Lung (tissue), 11 donors: ENCODE measurements at regions not wholly inside any gene's neighbourhood (a gene's known extent, or its start where the extent isn't known, plus 50 kb on each side); places are given as distances from the start of the nearest gene placed in this dataset.

Experiments used
- ATAC-seq: fragments of 200-7000 bp; cut with Tn5 transposase; one replicate; pipeline ENCODE4 v1.9.1; 2020; ENCODE audit warnings: moderate number of reproducible peaks; ENCODE audit not compliant: insufficient read depth, low FRiP score
- DNase-seq, 3 donors: peaks; one replicate each; pipeline ENCODE4 v3.0.0-alpha.2; 2013 to 2017
- H3K27ac ChIP-seq, 2 donors: one replicate each; pipeline ENCODE4 v1.5.1; 2013; ENCODE audit warnings: mild to moderate bottlenecking in 2 of 2, moderate library complexity in 2 of 2, control low read depth in 1 of 2, inconsistent platforms in 1 of 2, low read depth in 1 of 2, low read length in 1 of 2
- H3K27me3 ChIP-seq, 3 donors: one replicate each; pipeline ENCODE4 v1.5.1; 2013; ENCODE audit warnings: low read length in 2 of 3; ENCODE audit not compliant: control insufficient read depth in 3 of 3, insufficient read depth in 3 of 3
- H3K36me3 ChIP-seq, 4 donors: one replicate each; pipeline ENCODE4 v1.5.1; 2013; ENCODE audit warnings: low read length in 4 of 4, mild to moderate bottlenecking in 1 of 4, moderate library complexity in 1 of 4; ENCODE audit not compliant: control insufficient read depth in 4 of 4, insufficient read depth in 4 of 4
- H3K4me1 ChIP-seq, 5 donors: one replicate each; pipeline ENCODE4 v1.5.1; 2013; ENCODE audit warnings: low read length in 5 of 5, mild to moderate bottlenecking in 2 of 5, moderate library complexity in 1 of 5; ENCODE audit not compliant: control insufficient read depth in 5 of 5, insufficient read depth in 5 of 5
- H3K4me3 ChIP-seq: one replicate; pipeline ENCODE4 v1.5.1; 2013; ENCODE audit warnings: mild to moderate bottlenecking, control low read depth, moderate library complexity
- H3K9ac ChIP-seq, 2 donors: one replicate each; pipeline ENCODE4 v1.5.1; 2013; ENCODE audit warnings: low read length in 2 of 2, control low read depth in 1 of 2; ENCODE audit not compliant: insufficient read depth in 1 of 2
- H3K9me3 ChIP-seq, 4 donors: one replicate each; pipeline ENCODE4 v1.5.1; 2013; ENCODE audit warnings: low read length in 3 of 4, mild to moderate bottlenecking in 1 of 4, moderate library complexity in 1 of 4; ENCODE audit not compliant: control insufficient read depth in 4 of 4, insufficient read depth in 3 of 4
- WGBS, 2 donors: extraction: QIAGEN DNeasy Blood & Tissue Kit; methylation state at CpG; one replicate each; pipeline ENCODE4 v1.1.7; 2013; 5-methylcytosine and 5-hydroxymethylcytosine counted together
- TF ChIP-seq, protein P1 (sequence below): IDR thresholded peaks from 2 replicates; pipeline ENCODE4 v1.5.1; 2012; ENCODE audit warnings: mild to moderate bottlenecking; ENCODE audit errors: control extremely low read depth, extremely low read depth
- donor health status: control.
- donor health status: control.
- donor health status: Bipolar disorder and iron deficiency.
- donor health status: healthy.
- donor health status: DM: yes; HTN: yes; CAD: no.

DNA sequence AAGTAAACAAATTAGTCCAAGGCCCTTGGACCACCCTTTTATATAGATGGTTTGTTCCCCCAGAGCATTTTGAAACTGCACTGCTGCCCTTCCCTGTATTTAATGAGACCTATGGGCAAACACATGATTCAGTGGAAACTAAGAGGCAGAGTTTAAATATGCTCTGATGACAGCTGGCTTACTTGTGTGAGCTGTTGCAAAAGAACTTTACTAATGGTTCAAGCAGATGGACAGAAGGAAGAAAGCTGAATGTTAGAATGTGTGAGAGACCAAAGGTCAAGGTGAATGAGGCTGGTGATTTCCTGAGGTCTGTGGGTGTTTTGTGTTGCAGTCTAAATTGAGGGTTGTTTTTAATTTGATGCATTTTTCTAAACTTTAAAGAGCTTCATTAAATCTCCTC lies 123.0 kb upstream of the CEP162 start:
- H3K4me1 ChIP-seq: no peaks in the 10 kb centered on the region
- TF ChIP-seq, protein P1, sequence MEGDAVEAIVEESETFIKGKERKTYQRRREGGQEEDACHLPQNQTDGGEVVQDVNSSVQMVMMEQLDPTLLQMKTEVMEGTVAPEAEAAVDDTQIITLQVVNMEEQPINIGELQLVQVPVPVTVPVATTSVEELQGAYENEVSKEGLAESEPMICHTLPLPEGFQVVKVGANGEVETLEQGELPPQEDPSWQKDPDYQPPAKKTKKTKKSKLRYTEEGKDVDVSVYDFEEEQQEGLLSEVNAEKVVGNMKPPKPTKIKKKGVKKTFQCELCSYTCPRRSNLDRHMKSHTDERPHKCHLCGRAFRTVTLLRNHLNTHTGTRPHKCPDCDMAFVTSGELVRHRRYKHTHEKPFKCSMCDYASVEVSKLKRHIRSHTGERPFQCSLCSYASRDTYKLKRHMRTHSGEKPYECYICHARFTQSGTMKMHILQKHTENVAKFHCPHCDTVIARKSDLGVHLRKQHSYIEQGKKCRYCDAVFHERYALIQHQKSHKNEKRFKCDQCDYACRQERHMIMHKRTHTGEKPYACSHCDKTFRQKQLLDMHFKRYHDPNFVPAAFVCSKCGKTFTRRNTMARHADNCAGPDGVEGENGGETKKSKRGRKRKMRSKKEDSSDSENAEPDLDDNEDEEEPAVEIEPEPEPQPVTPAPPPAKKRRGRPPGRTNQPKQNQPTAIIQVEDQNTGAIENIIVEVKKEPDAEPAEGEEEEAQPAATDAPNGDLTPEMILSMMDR: no peak
- no peak overlapping the region for H3K4me3 ChIP-seq
- no peaks in the 10 kb centered on the region for H3K27me3 ChIP-seq
- no peaks in the 10 kb centered on the region for H3K9me3 ChIP-seq
- ATAC-seq (no peak), DNase-seq (no peak)
- no peak overlapping the region for H3K27ac ChIP-seq
- H3K36me3 ChIP-seq: no peaks in the 10 kb centered on the region
- H3K9ac ChIP-seq: no peak overlapping the region

DNA sequence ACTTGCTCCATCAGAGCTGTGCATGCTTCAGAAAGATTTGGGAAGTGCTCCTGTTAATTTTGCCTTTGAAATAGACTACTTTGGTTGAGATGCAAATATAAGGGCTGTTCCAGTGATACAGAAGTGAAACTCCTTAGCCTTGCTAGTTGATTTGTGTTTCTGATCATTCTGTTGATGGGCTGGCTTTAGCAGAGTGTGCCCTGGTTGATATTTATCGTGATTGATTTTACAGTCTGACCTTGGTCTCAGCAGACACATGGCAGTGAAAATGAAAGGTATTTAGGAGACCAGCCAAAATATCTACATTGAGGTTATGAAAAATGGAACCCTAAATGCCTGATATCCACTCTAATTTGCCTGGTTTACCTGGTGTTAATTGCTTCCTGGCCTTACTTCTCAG lies 122.1 kb upstream of the CEP162 start:
- H3K4me3 ChIP-seq: no peak overlapping the region
- no peaks in the 10 kb centered on the region for H3K27me3 ChIP-seq
- no peak overlapping the region for H3K9ac ChIP-seq
- ATAC-seq (no peak), DNase-seq (no peak)
- TF ChIP-seq, protein P1: no peak
- H3K4me1 ChIP-seq: no peaks in the 10 kb centered on the region
- WGBS, 2 donors: 88% methylated on average over 1 of the region's 1 CpG
- H3K36me3 ChIP-seq: no peaks in the 10 kb centered on the region
- H3K27ac ChIP-seq: no peak overlapping the region
- H3K9me3 ChIP-seq: no peaks in the 10 kb centered on the region

DNA sequence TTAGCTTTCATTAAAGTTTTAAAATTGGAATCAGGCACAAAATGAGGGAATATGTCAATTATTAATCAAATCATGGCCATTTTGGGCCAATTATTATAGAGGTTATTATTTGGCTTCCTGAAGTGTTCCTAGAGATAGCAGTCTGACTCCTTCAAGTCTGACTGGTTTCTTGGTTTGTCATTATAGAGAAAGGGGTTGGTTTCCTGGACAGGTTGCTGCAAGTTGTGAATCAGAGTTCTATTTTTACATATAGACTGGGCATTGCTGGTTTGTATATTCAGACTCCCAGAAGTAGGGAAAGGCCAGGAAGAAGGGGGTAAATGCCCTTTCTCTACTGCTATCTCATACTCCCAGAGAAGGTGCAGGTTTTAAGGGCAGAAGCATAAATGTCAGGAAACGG lies 121.4 kb upstream of the CEP162 start:
- H3K36me3 ChIP-seq: no peaks in the 10 kb centered on the region
- H3K9ac ChIP-seq: no peak overlapping the region
- 78 to 84% methylated on average over 1 of the region's 1 CpG for WGBS, 2 donors
- no peak for DNase-seq
- H3K4me3 ChIP-seq: no peak overlapping the region
- H3K27ac ChIP-seq: no peak overlapping the region
- H3K27me3 ChIP-seq: no peaks in the 10 kb centered on the region
- no peak for ATAC-seq
- H3K9me3 ChIP-seq: no peaks in the 10 kb centered on the region
- TF ChIP-seq, protein P1: no peak
- no peaks in the 10 kb centered on the region for H3K4me1 ChIP-seq

DNA sequence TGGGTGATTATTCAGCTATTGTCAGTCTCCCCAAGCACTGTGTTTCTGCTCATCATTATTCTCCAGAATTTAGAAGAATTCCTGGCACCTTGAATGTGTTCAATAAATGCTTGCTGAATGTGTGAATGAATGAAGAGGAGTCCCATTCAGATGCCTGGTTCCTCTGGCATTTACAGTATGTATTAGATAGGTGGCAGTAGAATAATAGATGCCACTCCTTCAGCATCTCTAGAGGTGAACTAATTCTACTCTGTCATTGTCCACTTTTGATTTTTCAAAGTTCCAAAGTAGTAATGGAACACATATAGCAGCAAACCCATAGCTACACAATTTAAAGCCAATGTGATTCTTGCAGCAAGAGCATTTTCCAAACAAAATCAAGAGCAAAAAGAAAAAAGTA lies 118.9 kb upstream of the CEP162 start:
- ATAC-seq: no peak
- Histone ChIP-seq H3K27me3 (no peaks in the 10 kb centered on the region), H3K27ac (no peak overlapping the region), H3K4me3 (no peak overlapping the region), H3K4me1 (no peaks in the 10 kb centered on the region), H3K9ac (no peak overlapping the region), H3K9me3 (no peaks in the 10 kb centered on the region), H3K36me3 (no peaks in the 10 kb centered on the region)
- DNase-seq: no peak
- TF ChIP-seq, protein P1: no peak
